GM21619 (cell line): ENCODE measurements at regions not wholly inside any gene's neighbourhood (a gene's known extent, or its start where the extent isn't known, plus 50 kb on each side); places are given as distances from the start of the nearest gene placed in this dataset.
A peak's percentile ranks its signal among the peaks of the same experiment; 100 is the strongest.

Experiments used
- ATAC-seq: cut with Tn5 transposase; IDR thresholded peaks from one replicate; pipeline ENCODE4 v1.9.1; 2021; ENCODE audit not compliant: unreplicated experiment

DNA sequence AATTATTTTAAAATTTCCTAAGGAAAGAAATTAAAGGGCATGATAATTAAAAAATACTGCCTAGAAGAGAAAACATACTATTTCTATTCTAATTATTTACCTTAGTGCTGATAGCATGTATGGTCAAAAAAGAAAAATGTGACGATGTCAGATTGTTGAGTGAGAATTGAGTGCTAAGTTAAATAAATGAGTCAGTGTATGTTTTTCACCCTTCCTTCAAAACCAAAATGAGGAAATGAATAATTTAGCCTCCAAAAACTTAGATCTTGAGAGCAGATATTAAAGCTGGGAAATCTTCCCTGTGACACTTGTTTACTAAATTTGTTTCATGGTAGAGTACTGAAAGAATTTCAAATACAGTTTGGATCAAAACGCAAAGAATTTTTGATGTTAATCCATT lies 58.6 kb upstream of the NYAP2 start:
- ATAC-seq = no peak

DNA sequence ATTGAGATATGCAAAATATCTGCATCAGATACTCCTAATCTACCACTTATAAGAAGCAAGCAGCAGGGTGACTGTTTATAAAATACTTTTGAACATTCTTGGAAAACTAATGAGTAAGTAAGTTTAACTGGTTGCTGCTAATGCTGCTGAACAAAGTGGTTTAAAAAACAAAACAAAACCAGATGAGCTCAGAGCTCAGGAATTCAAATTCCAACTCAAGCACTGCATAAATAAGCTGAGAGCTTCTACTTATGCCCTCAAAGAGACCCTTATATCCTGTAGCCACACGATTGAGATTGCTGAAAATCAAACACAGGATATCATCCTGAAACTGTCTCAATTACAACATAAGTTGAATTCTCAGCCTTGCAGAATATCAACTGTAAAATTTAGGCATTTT lies 62.3 kb upstream of the NYAP2 start:
- no peak for ATAC-seq

DNA sequence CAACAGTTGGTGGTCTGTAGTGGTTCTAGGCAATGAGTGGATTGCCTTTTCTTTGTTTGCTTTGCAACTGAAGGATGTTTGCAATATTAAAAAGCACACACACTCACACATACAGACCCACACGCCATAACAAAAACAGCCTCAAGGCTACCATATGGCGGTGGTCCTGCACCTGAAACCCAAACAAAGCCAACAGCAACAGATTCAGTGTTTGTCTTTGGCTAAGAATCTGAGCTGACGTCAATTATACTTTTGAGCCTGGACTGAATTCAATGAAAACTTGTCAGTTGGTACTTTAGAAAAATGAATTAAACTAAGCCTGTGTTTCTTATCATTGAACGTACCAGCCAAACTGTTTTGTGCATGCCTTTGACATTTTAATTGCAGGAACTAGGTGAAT lies 65.0 kb upstream of the NYAP2 start:
- ATAC-seq = no peak

DNA sequence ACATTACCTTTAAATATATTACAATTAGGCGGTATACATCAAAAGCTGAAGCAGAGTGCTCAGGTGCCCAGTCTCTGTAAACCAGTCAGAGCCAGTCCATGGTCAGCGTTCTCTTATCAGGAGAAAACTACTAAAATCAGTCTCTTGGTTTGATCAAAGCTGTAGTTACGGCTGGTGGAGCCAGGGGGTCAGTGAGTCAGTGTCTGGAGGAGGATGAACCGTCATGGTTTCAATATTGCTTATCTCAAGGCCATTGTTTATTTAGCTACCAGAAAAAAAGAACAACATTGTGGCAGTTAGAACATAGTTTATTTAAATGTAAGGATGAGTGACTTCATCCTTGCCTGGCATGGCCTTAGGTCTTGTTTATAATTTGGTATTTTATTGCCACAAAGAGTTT lies 71.3 kb upstream of the NYAP2 start:
- ATAC-seq = no peak

DNA sequence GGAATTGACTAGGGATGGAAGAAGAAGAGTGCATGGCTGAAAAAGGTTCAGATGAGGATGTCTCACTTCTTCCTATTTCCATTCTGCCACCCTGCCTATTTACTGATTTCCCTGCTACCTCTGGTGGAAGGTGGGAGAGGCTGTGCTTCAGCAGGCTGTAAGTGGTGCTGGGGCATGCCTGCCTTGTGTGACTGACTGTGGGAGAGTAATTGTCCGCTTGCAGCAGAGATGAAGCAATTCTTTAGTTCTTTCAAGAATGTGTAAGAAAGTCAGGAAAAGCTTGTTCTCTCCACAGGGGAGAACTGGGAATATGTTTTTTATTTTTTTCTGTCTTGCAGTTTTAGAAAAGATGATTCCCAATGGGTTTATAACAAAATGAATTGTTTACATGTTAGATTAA lies 72.5 kb upstream of the NYAP2 start:
- no peak for ATAC-seq

DNA sequence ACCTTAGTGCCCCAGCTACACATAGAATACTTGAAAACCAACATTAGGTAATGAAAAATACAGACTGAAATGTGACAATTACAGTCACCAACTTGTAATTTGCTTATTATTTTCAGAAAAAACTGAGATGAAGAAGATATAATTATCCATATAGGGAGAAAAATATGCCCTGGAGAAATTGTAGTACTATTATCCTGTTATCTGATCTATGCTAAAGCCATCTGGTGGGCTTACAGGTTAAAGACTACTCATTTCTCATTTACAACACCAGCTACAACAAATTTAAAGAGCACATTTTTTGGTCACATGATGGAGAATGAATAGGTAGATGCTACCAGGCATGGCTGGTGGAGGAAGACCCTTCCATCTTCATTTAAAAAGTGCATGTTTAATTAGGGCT lies 79.6 kb upstream of the NYAP2 start:
- ATAC-seq = no peak

DNA sequence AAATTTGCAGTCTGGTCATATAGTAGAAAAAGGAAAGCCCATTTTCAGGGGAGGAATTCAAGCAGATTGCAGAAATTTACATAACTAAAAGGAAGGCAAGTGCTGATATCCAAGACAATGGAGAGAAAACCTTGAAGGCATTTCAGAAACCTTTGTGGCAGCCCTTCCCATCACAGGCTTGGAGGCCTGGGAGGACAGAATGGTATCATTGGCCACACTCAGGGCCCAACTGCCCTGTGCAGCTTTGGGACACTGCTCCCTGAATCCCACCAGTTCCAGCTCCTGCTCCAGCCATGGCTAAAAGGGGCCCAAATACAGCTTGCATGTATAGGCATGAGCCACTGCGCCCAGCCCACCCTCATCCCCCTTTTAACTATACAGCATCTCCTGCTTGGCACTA lies 81.1 kb upstream of the NYAP2 start:
- no peak for ATAC-seq

DNA sequence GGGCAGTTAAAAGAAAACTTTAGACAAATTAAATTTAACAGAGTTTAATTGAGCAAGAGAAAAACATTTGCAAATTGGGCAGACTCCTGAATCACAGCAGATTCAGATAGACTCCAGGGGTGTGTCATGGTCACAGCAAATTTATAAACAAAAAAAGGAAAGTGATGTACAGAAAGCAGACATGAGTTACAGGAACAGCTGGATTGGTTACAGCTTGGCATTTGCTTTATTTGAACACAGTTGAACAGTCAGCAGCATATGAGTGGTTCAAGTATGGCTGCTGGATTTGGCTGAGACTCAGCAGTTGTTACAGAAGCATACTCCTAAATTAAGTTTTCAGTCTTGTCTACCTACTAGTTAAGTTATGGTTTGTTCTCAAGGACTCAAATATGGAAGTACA lies 82.3 kb upstream of the NYAP2 start:
- ATAC-seq = no peak

DNA sequence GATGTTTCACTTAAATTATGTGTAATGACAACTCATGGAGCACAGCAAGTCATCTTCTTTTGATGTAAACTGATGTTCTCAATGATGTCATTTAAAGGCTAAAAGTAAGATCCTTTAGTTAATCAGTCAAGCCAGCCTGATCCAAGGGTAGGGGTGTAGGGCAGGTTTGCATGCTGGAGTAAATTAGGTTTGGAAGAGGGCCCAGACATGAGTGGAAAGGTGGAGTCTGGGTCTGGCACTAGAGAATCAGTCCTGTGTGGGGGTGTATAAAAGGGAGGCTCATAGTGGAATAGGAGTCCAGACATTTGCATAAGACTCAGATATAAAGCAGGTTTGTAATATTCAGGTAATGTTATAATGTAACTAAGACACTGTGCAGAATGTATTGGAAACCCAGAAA lies 88.8 kb upstream of the NYAP2 start:
- no peak for ATAC-seq

DNA sequence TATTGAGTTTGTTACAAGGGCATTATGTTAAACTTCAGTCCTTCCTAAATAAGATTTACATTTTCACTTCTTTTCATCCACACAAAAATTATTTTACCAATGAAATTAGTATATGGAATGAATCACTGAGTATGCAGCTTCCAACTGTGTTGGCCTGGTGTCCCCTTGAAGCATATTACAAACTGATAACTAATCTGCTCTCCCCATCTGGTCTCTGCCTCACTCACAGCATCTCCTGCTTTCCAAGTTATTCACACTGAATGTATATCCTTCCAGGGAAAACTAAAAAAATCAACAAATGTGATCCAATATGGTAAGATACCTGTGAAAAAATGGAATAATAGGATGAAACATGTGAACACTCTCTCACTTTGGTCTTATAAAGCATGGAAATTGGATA lies 90.0 kb upstream of the NYAP2 start:
- ATAC-seq = no peak

DNA sequence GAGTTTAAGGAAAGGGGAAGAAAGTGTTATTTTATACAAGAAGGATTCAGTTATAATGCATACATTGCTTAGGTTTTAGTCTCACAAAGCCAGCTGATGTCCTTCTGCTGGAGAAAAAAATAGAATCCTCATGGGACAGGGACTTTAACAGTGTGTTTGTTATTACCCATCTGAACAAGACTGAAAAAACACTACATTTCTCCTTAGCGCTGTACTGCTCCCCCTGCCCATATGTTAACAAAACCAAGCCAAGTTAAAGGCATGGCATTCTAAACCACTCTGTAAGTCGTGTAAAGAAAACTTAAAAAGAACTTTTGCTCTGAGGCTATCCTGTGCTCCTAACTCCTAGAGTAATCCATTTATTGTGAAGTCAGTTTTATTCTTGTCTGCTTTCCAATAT lies 102.6 kb upstream of the NYAP2 start:
- ATAC-seq = no peak

DNA sequence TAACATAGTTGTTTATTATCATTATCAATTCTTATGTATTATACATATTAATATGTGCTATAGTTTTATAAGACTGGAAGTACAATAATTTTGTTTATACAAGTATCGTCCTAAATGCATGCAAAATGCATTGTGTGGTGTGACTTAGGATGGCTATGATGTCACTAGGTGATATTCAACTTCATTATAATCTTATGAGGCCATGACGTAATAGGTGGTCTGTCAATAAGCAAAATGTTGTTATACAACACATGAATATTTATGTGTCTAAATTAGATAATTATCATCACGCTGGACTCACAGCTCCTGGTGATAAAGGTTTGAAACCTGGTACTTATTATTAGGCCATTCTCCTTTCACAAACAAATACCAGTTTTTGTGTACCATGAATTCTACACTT lies 104.4 kb upstream of the NYAP2 start:
- ATAC-seq = no peak

DNA sequence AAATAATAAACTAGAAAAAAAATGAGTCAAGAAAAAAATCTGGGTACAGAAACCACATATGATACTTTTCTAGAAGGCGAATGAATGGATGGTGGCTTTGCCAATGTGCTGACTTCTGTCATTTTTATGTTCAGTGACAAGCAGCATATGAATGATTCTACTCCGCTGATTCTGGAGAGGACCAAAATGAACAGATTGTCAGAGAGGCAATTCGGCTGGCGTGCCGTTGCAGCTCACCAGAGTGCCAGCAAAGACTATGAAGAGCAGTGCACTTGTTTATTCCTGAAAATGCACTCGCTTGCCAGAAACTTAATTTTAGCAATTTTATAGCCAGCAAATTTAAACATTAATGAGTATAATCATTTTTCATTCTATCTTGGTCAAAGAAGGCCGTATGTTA lies 105.9 kb upstream of the NYAP2 start:
- ATAC-seq = no peak

DNA sequence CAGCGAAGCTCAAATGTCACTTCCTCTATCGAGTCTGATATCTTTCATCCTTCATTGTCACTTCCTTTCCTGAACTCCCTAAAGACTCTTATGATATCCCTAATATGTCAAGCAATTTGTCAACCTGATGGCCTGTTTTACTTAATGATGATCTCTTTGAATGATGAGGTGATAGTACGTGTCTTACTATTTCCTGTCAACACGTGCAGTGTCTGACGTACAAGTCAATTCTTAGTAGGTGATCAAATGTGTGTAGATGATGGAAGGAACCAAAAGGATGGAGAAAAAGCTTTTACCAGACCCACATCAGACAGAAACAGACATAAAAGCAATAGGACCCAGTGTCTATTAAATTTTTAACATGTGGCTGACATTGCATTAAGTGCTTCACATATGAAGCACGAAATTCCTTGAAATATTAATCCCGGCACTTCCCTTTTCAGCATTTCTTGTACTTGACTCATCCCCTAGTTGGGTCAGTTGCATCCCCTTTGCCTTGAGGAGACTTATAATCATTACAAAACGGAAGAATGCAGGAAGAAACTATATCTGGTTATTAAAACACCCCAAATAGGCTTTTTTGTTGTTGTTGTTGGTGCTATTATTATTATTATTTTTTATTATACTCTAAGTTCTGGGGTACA lies 108.6 kb upstream of the NYAP2 start:
- no peak for ATAC-seq

DNA sequence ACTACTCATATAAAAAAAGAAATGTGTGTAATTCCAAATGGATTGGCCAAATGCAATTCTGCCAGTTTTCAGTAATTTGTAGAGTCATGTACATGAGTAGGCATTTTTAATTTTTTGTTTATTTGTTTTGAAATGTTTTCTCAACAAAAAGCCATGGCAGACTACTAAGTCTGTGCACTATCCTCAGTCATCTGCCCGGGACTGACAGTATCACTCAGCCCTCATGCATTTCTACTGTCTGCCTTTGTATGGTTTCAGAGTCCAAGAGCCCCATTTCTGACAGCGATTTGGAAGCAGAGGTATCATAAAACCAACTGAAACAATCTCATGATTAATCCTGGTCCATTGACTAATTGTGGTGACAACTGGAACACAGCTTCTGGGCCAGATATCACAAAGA lies 109.9 kb upstream of the NYAP2 start:
- ATAC-seq = no peak

DNA sequence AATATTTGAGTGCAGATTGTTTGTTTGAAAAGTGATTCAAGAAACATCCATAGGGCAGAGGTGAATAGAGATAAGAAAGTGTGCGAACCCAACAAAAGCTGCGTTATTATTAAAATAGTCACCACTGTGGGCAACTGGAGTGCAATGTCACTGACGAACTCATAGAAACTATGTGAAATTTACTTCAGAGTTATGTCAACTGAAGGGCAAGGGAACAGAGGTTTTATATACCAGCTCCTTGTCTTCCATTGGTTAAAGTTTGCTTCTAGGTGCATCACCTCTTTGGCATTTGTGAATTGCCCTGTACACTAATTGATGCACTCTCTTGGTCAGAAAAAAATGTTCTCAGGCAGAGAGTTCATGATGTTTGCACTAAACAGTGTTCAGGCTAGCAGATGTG lies 110.5 kb upstream of the NYAP2 start:
- no peak for ATAC-seq

DNA sequence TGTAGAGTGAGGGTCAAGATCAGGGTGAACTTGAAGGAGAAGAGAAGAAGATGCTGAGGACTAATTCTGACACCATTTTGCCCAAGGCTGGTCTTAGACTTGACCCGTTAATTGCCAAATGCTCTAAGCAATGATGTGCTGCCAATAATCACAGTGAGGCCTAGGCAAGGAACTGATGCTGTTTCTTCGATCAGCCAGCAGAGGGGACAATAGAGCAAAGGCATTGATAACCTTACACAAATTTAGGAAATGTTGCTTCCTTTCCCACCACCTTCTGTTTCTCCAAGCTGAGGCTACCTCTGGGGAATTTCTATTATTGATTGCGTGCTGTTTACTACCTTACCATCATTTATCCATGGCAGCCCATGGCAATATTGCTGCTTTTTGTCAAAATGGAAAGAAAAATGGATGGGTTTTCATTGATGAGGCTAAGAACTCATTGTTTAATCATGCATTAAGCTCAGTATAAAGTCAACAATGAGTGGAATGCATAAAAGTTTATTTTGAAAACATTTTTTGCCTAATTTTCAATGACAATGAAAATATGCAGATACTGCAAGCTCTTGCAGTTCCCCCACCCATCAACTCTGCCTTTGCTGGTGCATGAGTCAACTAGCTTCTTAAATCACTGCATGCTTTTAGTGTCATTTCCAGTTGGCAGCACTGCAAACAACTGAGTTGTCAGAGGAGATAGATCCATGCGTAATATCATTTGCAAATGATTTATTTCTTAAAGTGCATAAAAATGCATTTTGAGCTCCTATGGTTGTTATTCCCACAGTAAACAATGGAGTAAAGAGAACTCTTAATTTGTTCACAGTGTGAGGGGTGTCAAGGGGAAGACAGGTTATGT lies 116.4 kb upstream of the NYAP2 start:
- peak; percentile 93 for ATAC-seq

DNA sequence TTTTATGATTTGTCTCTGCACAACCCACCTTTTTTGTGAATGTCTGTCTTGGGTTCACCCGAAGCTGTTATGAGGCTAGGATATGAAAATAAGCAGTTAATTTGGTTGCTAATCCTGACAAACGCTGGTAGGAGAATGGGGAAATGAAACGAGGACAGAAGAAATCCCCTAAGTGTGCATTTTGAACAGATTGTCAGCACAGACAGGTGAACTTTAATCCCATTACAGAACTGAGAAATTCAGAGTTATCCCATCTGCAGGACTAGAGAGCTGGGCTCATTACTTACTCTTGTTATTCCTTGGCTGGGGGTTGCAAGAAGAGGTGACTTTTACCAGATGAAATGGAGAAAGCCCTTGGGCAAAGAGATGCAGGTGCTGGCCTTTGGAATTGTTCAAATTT lies 123.3 kb upstream of the NYAP2 start:
- peak; percentile 80 for ATAC-seq

DNA sequence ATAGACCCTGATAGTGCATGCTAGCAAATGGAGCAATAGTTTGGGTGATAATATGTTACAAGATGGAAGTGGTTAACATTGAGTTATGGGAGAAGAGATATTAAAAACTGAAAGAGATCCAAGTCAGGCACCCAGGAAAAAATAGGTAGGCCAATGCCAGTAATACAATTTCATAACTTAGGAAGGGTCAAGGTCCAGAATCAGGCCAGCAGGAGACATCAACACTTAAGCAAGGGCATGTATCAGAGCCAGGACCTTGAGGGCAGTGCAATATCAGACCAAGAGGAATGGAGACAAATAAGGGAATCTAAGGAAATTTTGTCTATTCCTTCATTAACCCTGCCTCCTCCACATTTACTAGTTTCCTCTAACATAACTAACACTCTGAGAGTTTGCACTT lies 124.1 kb upstream of the NYAP2 start:
- no peak for ATAC-seq

DNA sequence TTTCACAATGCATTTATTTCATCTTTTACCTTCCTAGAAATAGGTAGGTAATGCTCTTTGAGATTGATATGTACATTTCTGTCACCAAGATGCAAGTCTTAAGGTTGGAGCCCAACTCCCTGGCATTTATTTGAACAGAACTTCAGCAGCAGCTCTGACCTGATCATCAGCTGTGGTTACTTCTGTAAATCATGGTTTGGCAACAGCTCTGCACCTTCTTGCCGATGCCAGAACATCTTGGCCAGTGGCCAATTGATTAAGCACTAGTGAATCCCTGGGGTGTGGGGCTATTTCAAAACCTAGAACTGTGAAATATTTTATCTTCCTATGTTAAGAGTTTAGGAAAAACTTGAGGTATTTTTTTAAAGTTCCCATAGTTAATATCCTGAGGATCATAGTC lies 124.8 kb upstream of the NYAP2 start:
- no peak for ATAC-seq

DNA sequence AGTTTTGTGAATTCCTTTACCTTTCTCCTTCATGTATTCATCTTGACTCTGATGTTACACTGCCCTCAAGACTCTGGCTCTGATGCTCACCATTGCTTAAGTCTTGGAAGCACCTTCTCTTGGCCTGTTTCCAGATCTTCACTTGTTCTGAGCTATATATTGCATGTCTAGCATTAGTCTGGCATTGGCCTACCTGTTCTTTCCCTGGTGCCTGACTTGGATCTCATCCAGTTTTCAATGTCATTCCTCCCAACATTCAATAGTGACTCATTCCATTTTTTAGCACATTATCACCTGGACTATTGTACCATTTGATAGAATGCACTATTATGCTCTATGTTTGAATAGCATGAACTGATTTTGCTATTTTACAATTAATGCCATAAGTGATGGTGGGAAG lies 127.3 kb upstream of the NYAP2 start:
- ATAC-seq = no peak

DNA sequence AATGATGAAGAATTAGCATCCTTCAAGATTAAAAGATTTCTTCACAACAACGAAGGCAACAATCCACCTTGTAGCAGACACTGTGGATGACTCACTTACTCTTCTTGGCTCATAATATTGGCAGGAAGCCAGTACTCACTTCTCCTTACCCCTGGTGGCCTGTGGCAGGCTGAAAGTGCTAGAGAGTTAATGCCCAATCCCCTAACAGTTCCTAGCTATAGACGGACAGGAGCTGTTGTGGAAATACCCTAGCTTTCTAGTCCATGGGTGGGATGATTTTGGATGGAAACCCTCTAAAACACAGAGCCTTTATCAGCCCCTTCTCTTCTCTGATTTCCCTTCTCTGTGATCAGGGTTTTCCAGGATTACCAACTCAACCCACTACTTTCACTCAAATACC lies 128.6 kb upstream of the NYAP2 start:
- peak; percentile 100 for ATAC-seq

DNA sequence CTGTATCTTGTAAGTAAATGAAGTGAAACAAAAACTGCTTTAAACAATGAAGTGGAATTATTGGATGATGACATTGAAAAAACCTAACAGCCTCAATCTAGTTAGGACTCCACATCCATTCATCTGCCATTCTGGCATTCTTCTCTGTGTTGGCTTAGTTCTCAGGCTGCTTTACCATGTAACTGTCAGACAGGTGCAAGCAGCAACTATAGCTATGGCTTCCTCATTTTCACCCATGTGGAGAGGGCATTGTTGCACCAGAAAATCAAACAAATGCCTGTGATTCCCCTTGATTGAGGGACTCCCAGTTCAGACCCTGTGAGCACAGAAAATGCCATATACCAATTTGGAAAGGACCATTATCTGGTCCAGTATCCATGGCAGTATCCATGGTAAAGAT lies 129.5 kb upstream of the NYAP2 start:
- no peak for ATAC-seq
